ENCODE measurements at regions not wholly inside any gene's neighbourhood (a gene's known extent, or its start where the extent isn't known, plus 50 kb on each side); places are given as distances from the start of the nearest gene placed in this dataset.

- no peak for ATAC-seq
- no peak for DNase-seq (ENCODE audit: low read depth, low spot score)
- BruUV-seq (replicated peaks), result no TSS peak
- ChIA-PET POLR2A (no interaction called here), CTCF (no interaction called here)
- Histone ChIP-seq H3K36me3 (ENCODE audit: control insufficient read depth, insufficient read depth, low read length) (no peaks in the 10 kb centered on the region), H3K4me3 (ENCODE audit: low read depth in 2 of 2, low read length in 2 of 2) (no peak overlapping the region), H3K4me1 (ENCODE audit: control insufficient read depth, insufficient read depth, low read length) (no peaks in the 10 kb centered on the region), H3K27ac (ENCODE audit: low read length) (no peak overlapping the region), H3K27me3 (ENCODE audit: control insufficient read depth, insufficient read depth, low read length) (no peaks in the 10 kb centered on the region), H3K9me3 (ENCODE audit: control insufficient read depth, insufficient read depth, low read depth, low read length) (peaks cover 6% of the 10 kb centered on the region; the same call in 1 of the 2 replicates)
- TF ChIP-seq CTCF (IDR thresholded peaks at IDR 0.05) (no peak), SIN3A (IDR thresholded peaks at IDR 0.05; ENCODE audit: borderline replicate concordance, insufficient read depth, low read depth, low read length) (no peak), REST (IDR thresholded peaks at IDR 0.05; ENCODE audit: insufficient read depth in 1 of 2, low read depth in 2 of 2, low read length in 1 of 2) (no peak), TCF7L2 (IDR thresholded peaks at IDR 0.05; ENCODE audit: low read depth, low read length) (no peak), POLR2AphosphoS5 (IDR thresholded peaks at IDR 0.05; ENCODE audit: low read depth, low read length) (no peak)
- intact Hi-C loops (cut with micrococcal nuclease; ENCODE audit: unreplicated experiment) (no loop called here), in situ Hi-C loops (cut with HindIII; ENCODE audit: low pct_unique_long_range_greater_than_20kb, low sequenced_read_pairs) (no loop called here)
These were observed 133.7 kb upstream of the HSF2 start for GRCh38 chr6:122265755-122266154.

GRCh38 chr6:122268394-122268793 is 131.1 kb upstream of the HSF2 start:
- Histone ChIP-seq H3K27me3 (ENCODE audit: control insufficient read depth, insufficient read depth, low read length) (no peaks in the 10 kb centered on the region), H3K4me3 (ENCODE audit: low read depth in 2 of 2, low read length in 2 of 2) (no peak overlapping the region), H3K36me3 (ENCODE audit: control insufficient read depth, insufficient read depth, low read length) (no peaks in the 10 kb centered on the region), H3K4me1 (ENCODE audit: control insufficient read depth, insufficient read depth, low read length) (no peaks in the 10 kb centered on the region), H3K9me3 (ENCODE audit: control insufficient read depth, insufficient read depth, low read depth, low read length) (peaks cover 2% of the 10 kb centered on the region; the same call in 1 of the 2 replicates), H3K27ac (ENCODE audit: low read length) (no peak overlapping the region)
- intact Hi-C loops (cut with micrococcal nuclease; ENCODE audit: unreplicated experiment), result no loop called here
- ChIA-PET CTCF (no interaction called here), POLR2A (no interaction called here)
- DNase-seq (ENCODE audit: low read depth, low spot score) (no peak), ATAC-seq (no peak)
- TF ChIP-seq TCF7L2 (IDR thresholded peaks at IDR 0.05; ENCODE audit: low read depth, low read length), result no peak
- TF ChIP-seq CTCF (IDR thresholded peaks at IDR 0.05), result no peak
- TF ChIP-seq POLR2AphosphoS5 (IDR thresholded peaks at IDR 0.05; ENCODE audit: low read depth, low read length), result no peak
- TF ChIP-seq REST (IDR thresholded peaks at IDR 0.05; ENCODE audit: insufficient read depth in 1 of 2, low read depth in 2 of 2, low read length in 1 of 2), result no peak
- no peak for TF ChIP-seq SIN3A (IDR thresholded peaks at IDR 0.05; ENCODE audit: borderline replicate concordance, insufficient read depth, low read depth, low read length)
- in situ Hi-C loops (cut with HindIII; ENCODE audit: low pct_unique_long_range_greater_than_20kb, low sequenced_read_pairs), result no loop called here
- BruUV-seq (replicated peaks), result no TSS peak

Measured in Panc1 (cell line).